ENCODE measurements at regions not wholly inside any gene's neighbourhood (a gene's known extent, or its start where the extent isn't known, plus 50 kb on each side); places are given as distances from the start of the nearest gene placed in this dataset.
A peak's percentile ranks its signal among the peaks of the same experiment; 100 is the strongest.
"Not testable (repeated sequence)": the region's sequence is repeated elsewhere in the genome, so short reads cannot be mapped to it uniquely, and the experiment has no call there.

DNA sequence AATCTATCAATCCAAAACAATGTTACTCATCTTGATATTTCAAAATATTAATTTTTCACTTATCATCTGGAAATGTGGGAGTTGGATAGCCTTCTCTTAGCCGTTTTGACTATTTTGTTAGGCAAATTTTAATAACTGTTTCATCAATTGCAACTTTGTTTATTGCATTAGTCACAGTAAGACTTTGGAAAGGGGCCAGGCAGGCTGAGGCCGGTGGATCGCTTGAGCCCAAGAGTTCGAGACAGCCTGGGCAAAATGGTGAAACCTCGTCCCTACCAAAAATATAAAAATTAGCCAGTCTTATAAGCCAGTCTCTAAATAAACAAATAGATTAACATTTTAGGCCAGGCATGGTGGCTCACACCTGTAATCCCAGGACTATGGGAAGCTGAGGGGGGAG is 113.0 kb upstream of the NR5A2 start:
- no peaks in the 10 kb centered on the region for H3K9me3 ChIP-seq (ENCODE audit: low read length)
- no peak overlapping the region for H3K4me3 ChIP-seq (ENCODE audit: low read length)
- Mint-ChIP-seq H3K36me3 (no peaks in the 10 kb centered on the region), H3K9me3 (no peaks in the 10 kb centered on the region), H3K27me3 (peaks cover 0 to 14% of the 10 kb centered on the region in 2 donors), H3K27ac (no peak overlapping the region), H3K4me3 (no peak overlapping the region), H3K4me1 (no peaks in the 10 kb centered on the region)
- H3K27ac ChIP-seq (ENCODE audit: low read depth, low read length) = no peak overlapping the region
- H3K4me1 ChIP-seq (ENCODE audit: insufficient read depth, low read length) = no peaks in the 10 kb centered on the region
- no peaks in the 10 kb centered on the region for H3K36me3 ChIP-seq (ENCODE audit: insufficient read depth, low read length)
- no peak for DNase-seq
- ChIA-PET POLR2A (interaction anchor here (0.6 kb wide), 1 partner anchor 78 kb away, joined by 3 read pairs; no protein-coding TSS in a partner anchor), CTCF (no interaction called here)
- H3K27me3 ChIP-seq (ENCODE audit: insufficient read depth, low read length, poor library complexity, severe bottlenecking) = no peaks in the 10 kb centered on the region

DNA sequence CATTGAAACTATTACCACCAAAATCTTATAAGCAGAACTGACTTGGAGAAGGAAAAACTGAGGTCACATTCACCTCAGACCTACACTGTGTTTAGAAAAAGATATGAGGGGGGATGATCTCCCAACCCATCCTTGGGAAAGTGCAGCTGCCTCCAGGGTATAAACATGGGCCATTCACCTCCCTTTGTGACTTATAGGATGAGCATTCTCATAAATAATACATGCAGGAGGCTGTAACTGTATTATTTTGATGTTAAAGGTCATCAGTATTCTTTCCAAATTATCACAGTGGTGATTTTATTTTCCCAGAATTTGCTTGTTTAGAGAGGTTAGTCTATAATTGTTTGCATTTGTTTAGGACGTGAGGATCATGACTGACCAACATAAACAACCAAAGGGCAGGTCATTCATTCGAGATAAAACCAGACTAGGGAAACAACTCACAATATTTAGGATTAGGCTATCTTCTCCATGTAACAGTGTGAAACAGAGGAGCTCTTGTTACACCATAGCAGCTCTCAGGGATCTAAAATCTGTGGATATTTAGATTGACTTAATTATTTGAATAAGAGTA is 109.2 kb upstream of the NR5A2 start:
- Mint-ChIP-seq H3K27me3 (peaks cover 0 to 40% of the 10 kb centered on the region in 2 donors), H3K36me3 (no peaks in the 10 kb centered on the region), H3K9me3 (peaks cover 0 to 2% (median 0%) of the 10 kb centered on the region in 5 donors), H3K4me3 (no peak overlapping the region), H3K27ac (no peak overlapping the region), H3K4me1 (no peaks in the 10 kb centered on the region)
- ChIA-PET POLR2A (no interaction called here), CTCF (no interaction called here)
- Histone ChIP-seq H3K9me3 (ENCODE audit: low read length) (no peaks in the 10 kb centered on the region), H3K4me1 (ENCODE audit: insufficient read depth, low read length) (no peaks in the 10 kb centered on the region), H3K27ac (ENCODE audit: low read depth, low read length) (no peak overlapping the region), H3K4me3 (ENCODE audit: low read length) (no peak overlapping the region), H3K36me3 (ENCODE audit: insufficient read depth, low read length) (no peaks in the 10 kb centered on the region), H3K27me3 (ENCODE audit: insufficient read depth, low read length, poor library complexity, severe bottlenecking) (no peaks in the 10 kb centered on the region)
- DNase-seq = no peak

DNA sequence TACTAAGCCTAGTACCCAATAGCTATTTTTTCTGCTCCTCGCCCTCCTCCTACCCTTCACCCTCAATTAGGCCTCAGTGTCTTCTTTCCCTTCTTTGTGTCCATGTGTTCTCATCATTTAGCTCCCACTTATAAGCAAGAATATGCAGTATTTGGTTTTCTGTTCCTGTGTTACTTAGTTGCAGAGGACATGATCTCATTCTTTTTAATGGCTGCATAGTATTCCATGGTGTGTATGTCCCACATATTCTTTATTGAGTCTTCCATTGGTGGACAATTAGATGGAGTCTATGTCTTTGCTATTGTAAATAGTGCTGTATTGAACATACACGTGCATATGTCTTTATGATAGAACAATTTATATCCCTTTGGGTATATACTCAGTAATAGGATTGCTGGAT is 106.9 kb upstream of the NR5A2 start:
- no peaks in the 10 kb centered on the region for H3K36me3 Mint-ChIP-seq
- Histone ChIP-seq H3K36me3 (ENCODE audit: insufficient read depth, low read length) (no peaks in the 10 kb centered on the region), H3K4me3 (ENCODE audit: low read length) (no peak overlapping the region), H3K27me3 (ENCODE audit: insufficient read depth, low read length, poor library complexity, severe bottlenecking) (no peaks in the 10 kb centered on the region), H3K9me3 (ENCODE audit: low read length) (no peaks in the 10 kb centered on the region), H3K4me1 (ENCODE audit: insufficient read depth, low read length) (no peaks in the 10 kb centered on the region), H3K27ac (ENCODE audit: low read depth, low read length) (no peak overlapping the region)
- H3K27me3 Mint-ChIP-seq = peaks cover 0 to 38% of the 10 kb centered on the region in 2 donors
- CTCF ChIA-PET = no interaction called here
- no peak for DNase-seq
- POLR2A ChIA-PET = no interaction called here
- peaks cover 0 to 2% (median 0%) of the 10 kb centered on the region in 5 donors for H3K9me3 Mint-ChIP-seq
- H3K27ac Mint-ChIP-seq = no peak overlapping the region
- H3K4me3 Mint-ChIP-seq = no peak overlapping the region
- H3K4me1 Mint-ChIP-seq = no peaks in the 10 kb centered on the region

DNA sequence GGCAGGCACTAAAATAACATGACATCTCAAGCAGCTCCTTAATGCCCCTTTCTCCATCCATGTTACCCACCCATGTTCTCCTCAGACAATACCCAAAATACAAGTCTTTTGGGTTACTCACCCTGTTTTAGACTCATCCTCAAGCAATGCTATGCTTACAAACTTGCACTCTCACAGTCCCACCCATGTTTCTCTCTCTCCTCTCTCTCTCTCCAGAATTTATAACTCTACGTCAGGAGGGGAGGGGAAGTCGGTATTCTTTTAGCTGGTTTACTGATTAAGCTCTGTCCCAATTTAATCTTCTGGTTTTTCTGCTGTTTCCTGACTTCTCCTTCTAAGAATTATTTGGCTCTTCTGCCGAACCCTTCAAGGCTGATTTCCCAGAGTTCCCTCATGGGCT is 98.0 kb upstream of the NR5A2 start:
- Histone ChIP-seq H3K4me3 (ENCODE audit: low read length) (no peak overlapping the region), H3K27ac (ENCODE audit: low read depth, low read length) (no peak overlapping the region), H3K36me3 (ENCODE audit: insufficient read depth, low read length) (no peaks in the 10 kb centered on the region), H3K4me1 (ENCODE audit: insufficient read depth, low read length) (no peaks in the 10 kb centered on the region), H3K9me3 (ENCODE audit: low read length) (no peaks in the 10 kb centered on the region), H3K27me3 (ENCODE audit: insufficient read depth, low read length, poor library complexity, severe bottlenecking) (no peaks in the 10 kb centered on the region)
- H3K4me1 Mint-ChIP-seq = peaks cover 7 to 9% (median 9%) of the 10 kb centered on the region in 3 donors
- H3K9me3 Mint-ChIP-seq = peaks cover 0 to 4% (median 0%) of the 10 kb centered on the region in 5 donors
- no peak for DNase-seq
- POLR2A ChIA-PET = no interaction called here
- CTCF ChIA-PET = no interaction called here
- H3K36me3 Mint-ChIP-seq = no peaks in the 10 kb centered on the region
- H3K27me3 Mint-ChIP-seq = peaks cover 0 to 6% of the 10 kb centered on the region in 2 donors
- H3K27ac Mint-ChIP-seq = no peak overlapping the region
- H3K4me3 Mint-ChIP-seq = no peak overlapping the region

DNA sequence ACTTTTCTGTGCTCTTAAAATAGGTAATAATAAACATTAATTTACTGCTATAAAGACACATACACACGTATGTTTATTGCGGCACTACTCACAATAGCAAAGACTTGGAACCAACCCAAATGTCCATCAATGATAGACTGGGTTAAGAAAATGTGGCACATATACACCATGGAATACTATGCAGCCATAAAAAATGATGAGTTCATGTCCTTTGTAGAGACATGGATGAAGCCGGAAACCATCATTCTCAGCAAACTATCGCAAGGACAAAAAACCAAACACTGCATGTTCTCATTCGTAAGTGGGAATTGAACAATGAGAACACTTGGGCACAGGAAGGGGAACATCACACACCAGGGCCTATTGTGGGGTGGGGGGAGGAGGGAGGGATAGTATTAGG is 97.4 kb upstream of the NR5A2 start:
- H3K4me3 Mint-ChIP-seq; H3K9me3 Mint-ChIP-seq; CTCF ChIA-PET; H3K27me3 ChIP-seq (ENCODE audit: insufficient read depth, low read length, poor library complexity, severe bottlenecking); H3K9me3 ChIP-seq (ENCODE audit: low read length); H3K27me3 Mint-ChIP-seq; H3K4me1 Mint-ChIP-seq; H3K4me3 ChIP-seq (ENCODE audit: low read length); H3K27ac Mint-ChIP-seq; DNase-seq; H3K4me1 ChIP-seq (ENCODE audit: insufficient read depth, low read length); POLR2A ChIA-PET; H3K36me3 ChIP-seq (ENCODE audit: insufficient read depth, low read length); H3K27ac ChIP-seq (ENCODE audit: low read depth, low read length); H3K36me3 Mint-ChIP-seq: not testable (repeated sequence)

DNA sequence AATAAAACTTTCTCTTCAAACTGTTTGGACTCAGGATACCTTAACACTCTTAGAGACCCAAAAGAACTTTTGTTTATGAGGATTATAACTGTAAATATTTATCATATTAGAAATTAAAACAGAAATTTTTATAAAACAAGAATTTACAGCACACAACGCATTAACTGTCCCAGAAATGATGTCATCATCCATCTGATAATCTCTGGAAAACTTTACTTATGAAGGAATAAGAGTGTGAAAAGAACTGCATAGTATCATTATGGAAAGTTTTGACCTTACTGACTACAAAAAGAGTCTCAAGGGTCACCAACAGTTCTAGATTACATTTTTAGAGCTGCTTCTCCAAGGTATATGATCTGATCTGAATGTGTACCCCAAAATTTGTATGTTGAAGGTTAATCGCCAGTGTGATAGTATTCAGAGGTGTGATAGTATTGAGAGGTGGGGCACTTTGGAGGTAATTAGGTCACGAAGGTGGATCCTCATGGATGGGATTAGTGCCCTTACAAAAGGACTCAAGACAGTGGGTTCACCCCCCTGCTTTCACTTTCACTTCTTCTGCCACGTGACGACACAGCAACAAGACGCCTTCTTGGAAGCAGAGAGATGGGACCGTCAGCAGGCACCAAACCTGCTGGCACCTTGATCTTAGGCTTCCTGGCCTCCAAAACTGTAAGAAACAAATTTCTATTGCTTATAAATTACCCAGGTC is 95.7 kb upstream of the NR5A2 start:
- Histone ChIP-seq H3K36me3 (ENCODE audit: insufficient read depth, low read length) (no peaks in the 10 kb centered on the region), H3K27ac (ENCODE audit: low read depth, low read length) (no peak overlapping the region), H3K4me3 (ENCODE audit: low read length) (peak overlapping the region; percentile 25), H3K4me1 (ENCODE audit: insufficient read depth, low read length) (no peaks in the 10 kb centered on the region), H3K9me3 (ENCODE audit: low read length) (no peaks in the 10 kb centered on the region), H3K27me3 (ENCODE audit: insufficient read depth, low read length, poor library complexity, severe bottlenecking) (no peaks in the 10 kb centered on the region)
- peak overlapping the region in 6 of 7 donors; percentile 61 to 82 (median 65) for H3K4me3 Mint-ChIP-seq
- peaks cover 8 to 12% of the 10 kb centered on the region in 2 donors for H3K27me3 Mint-ChIP-seq
- peak in 1 of 5 donors; percentile 23 for DNase-seq
- H3K4me1 Mint-ChIP-seq = peaks cover 7 to 9% (median 9%) of the 10 kb centered on the region in 3 donors
- ChIA-PET CTCF (no interaction called here), POLR2A (interaction anchor here (0.7 kb wide), 1 partner anchor 379 kb away, joined by 6 read pairs; no protein-coding TSS in a partner anchor)
- peak overlapping the region in 3 of 8 donors; percentile 39 to 79 (median 64) for H3K27ac Mint-ChIP-seq
- peaks cover 0 to 4% (median 0%) of the 10 kb centered on the region in 5 donors for H3K9me3 Mint-ChIP-seq
- no peaks in the 10 kb centered on the region for H3K36me3 Mint-ChIP-seq

DNA sequence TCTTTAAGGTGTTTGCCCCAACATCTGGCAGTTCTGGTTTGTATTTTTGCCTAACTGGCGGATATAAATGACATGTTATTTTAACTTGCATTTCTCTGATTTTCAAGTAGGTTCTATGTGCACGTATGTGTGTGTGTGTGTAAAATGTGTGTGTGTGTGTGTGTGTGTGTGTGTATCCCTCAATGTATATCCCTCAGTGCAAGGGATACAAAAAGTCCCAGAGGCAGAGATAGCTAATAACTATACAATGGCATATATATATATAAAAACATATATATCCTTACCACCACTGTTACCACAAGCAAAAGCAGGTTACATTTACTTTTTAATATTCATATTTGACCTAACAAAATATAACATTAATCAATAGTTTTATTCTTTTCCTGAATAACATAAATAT is 95.0 kb upstream of the NR5A2 start:
- Histone ChIP-seq H3K9me3 (ENCODE audit: low read length) (no peaks in the 10 kb centered on the region), H3K27me3 (ENCODE audit: insufficient read depth, low read length, poor library complexity, severe bottlenecking) (no peaks in the 10 kb centered on the region), H3K4me1 (ENCODE audit: insufficient read depth, low read length) (no peaks in the 10 kb centered on the region), H3K4me3 (ENCODE audit: low read length) (peak overlapping the region; percentile 25), H3K36me3 (ENCODE audit: insufficient read depth, low read length) (no peaks in the 10 kb centered on the region), H3K27ac (ENCODE audit: low read depth, low read length) (no peak overlapping the region)
- POLR2A ChIA-PET = interaction anchor here (0.7 kb wide), 1 partner anchor 378 kb away, joined by 6 read pairs; no protein-coding TSS in a partner anchor
- CTCF ChIA-PET = no interaction called here
- Mint-ChIP-seq H3K36me3 (no peaks in the 10 kb centered on the region), H3K27ac (peak overlapping the region in 1 of 8 donors; percentile 64), H3K27me3 (peaks cover 11 to 16% of the 10 kb centered on the region in 2 donors), H3K9me3 (peaks cover 0 to 4% (median 0%) of the 10 kb centered on the region in 5 donors), H3K4me3 (peak overlapping the region in 6 of 7 donors; percentile 61 to 82 (median 65)), H3K4me1 (peaks cover 7 to 9% (median 9%) of the 10 kb centered on the region in 3 donors)
- DNase-seq = no peak

DNA sequence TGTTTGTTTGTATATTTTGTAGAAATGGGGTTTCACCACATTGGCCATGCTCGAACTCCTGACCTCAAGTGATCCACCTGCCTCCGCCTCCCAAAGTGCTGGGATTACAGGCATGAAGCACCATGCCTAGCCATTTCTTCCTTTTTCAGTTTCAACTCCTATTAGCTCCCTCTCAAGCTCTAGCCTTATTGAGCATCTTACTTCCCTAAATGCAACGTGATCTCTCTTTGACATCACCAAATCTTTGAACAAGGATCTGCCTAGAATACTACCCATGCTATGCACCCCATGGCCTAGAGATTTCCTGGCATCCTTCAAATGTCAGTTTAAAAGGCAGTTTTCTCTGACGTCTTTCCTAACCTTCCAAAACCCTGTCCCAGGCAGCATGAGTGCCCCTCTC is 91.1 kb upstream of the NR5A2 start:
- no peaks in the 10 kb centered on the region for H3K36me3 ChIP-seq (ENCODE audit: insufficient read depth, low read length)
- no peak for DNase-seq
- Mint-ChIP-seq H3K36me3 (no peaks in the 10 kb centered on the region), H3K27ac (no peak overlapping the region), H3K27me3 (peaks cover 10 to 32% of the 10 kb centered on the region in 2 donors), H3K4me3 (no peak overlapping the region), H3K4me1 (peaks cover 17 to 22% (median 19%) of the 10 kb centered on the region in 3 donors), H3K9me3 (peaks cover 0 to 4% (median 0%) of the 10 kb centered on the region in 5 donors)
- no peaks in the 10 kb centered on the region for H3K4me1 ChIP-seq (ENCODE audit: insufficient read depth, low read length)
- no peak overlapping the region for H3K27ac ChIP-seq (ENCODE audit: low read depth, low read length)
- H3K27me3 ChIP-seq (ENCODE audit: insufficient read depth, low read length, poor library complexity, severe bottlenecking) = no peaks in the 10 kb centered on the region
- POLR2A ChIA-PET = no interaction called here
- CTCF ChIA-PET = no interaction called here
- no peaks in the 10 kb centered on the region for H3K9me3 ChIP-seq (ENCODE audit: low read length)
- H3K4me3 ChIP-seq (ENCODE audit: low read length) = no peak overlapping the region

All from CD8-positive, alpha-beta memory T cell (primary cell).